ENCODE measurements at regions not wholly inside any gene's neighbourhood (a gene's known extent, or its start where the extent isn't known, plus 50 kb on each side); places are given as distances from the start of the nearest gene placed in this dataset.

- TF ChIP-seq CTCF (IDR thresholded peaks at IDR 0.05) (no peak), EP300 (IDR thresholded peaks at IDR 0.05) (no peak), POLR2A (IDR thresholded peaks at IDR 0.05) (no peak)
These were observed 313.8 kb downstream of the UACA start for GRCh38 chr15:70449311-70450141.

All from stomach (tissue), 4 donors.